ENCODE measurements at regions not wholly inside any gene's neighbourhood (a gene's known extent, or its start where the extent isn't known, plus 50 kb on each side); places are given as distances from the start of the nearest gene placed in this dataset.
"Not testable (repeated sequence)": the region's sequence is repeated elsewhere in the genome, so short reads cannot be mapped to it uniquely, and the experiment has no call there.

GRCh38 chr16:29262725-29263124 is 143.8 kb downstream of the NPIPB11 start:
- TF ChIP-seq POLR2AphosphoS5, EP300 (IDR thresholded peaks at IDR 0.05): not testable (repeated sequence)
- TF ChIP-seq, protein P1, sequence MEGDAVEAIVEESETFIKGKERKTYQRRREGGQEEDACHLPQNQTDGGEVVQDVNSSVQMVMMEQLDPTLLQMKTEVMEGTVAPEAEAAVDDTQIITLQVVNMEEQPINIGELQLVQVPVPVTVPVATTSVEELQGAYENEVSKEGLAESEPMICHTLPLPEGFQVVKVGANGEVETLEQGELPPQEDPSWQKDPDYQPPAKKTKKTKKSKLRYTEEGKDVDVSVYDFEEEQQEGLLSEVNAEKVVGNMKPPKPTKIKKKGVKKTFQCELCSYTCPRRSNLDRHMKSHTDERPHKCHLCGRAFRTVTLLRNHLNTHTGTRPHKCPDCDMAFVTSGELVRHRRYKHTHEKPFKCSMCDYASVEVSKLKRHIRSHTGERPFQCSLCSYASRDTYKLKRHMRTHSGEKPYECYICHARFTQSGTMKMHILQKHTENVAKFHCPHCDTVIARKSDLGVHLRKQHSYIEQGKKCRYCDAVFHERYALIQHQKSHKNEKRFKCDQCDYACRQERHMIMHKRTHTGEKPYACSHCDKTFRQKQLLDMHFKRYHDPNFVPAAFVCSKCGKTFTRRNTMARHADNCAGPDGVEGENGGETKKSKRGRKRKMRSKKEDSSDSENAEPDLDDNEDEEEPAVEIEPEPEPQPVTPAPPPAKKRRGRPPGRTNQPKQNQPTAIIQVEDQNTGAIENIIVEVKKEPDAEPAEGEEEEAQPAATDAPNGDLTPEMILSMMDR (IDR thresholded peaks at IDR 0.05) = not testable (repeated sequence)
